ENCODE measurements at regions not wholly inside any gene's neighbourhood (a gene's known extent, or its start where the extent isn't known, plus 50 kb on each side); places are given as distances from the start of the nearest gene placed in this dataset.

DNA sequence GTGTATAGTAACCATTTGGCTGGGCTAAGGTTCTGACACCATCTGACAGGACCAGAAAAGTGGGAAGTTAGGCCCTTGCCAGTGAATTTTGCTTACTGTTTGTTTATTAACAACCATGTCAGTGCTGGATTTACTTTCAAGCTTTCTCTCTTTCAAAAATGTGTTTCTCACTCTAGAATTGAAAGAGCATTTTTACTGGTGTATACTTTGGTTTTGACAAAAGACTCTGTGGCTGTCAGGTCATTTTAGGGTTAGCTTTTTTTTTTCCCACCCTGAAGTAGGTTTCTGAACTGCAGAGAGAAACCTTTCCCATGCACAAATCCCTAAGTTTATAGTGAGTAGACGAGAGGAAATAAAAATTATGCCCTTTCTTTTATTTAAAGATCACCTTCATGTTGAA lies 230.0 kb upstream of the TBC1D5 start:
- TF ChIP-seq CTCF (IDR thresholded peaks at IDR 0.05; ENCODE audit: low read depth, low read length), result no peak
- peaks cover 19% of the 10 kb centered on the region for H3K4me1 ChIP-seq (ENCODE audit: low read depth)
- no peaks in the 10 kb centered on the region for H3K36me3 ChIP-seq
- no peaks in the 10 kb centered on the region for H3K27me3 ChIP-seq
- DNase-seq (ENCODE audit: low read depth in 1 of 2, low spot score in 1 of 2), result no peak
- no peak overlapping the region for H3K4me3 ChIP-seq
- no peak overlapping the region for H3K27ac ChIP-seq
- H3K9me3 ChIP-seq (ENCODE audit: low read depth), result no peaks in the 10 kb centered on the region

- Histone ChIP-seq H3K27ac (no peak overlapping the region), H3K4me3 (no peak overlapping the region), H3K27me3 (no peaks in the 10 kb centered on the region), H3K36me3 (no peaks in the 10 kb centered on the region), H3K9me3 (ENCODE audit: low read depth) (no peaks in the 10 kb centered on the region), H3K4me1 (ENCODE audit: low read depth) (peaks cover 19% of the 10 kb centered on the region)
- DNase-seq (ENCODE audit: low read depth in 1 of 2, low spot score in 1 of 2), result no peak
- TF ChIP-seq CTCF (IDR thresholded peaks at IDR 0.05; ENCODE audit: low read depth, low read length), result no peak
Measured at GRCh38 chr3:17972030-17972429, 229.6 kb upstream of the TBC1D5 start.

- Histone ChIP-seq H3K4me1 (ENCODE audit: low read depth) (peaks cover 19% of the 10 kb centered on the region), H3K27ac (no peak overlapping the region), H3K9me3 (ENCODE audit: low read depth) (no peaks in the 10 kb centered on the region), H3K27me3 (no peaks in the 10 kb centered on the region), H3K36me3 (no peaks in the 10 kb centered on the region), H3K4me3 (no peak overlapping the region)
- no peak for DNase-seq (ENCODE audit: low read depth in 1 of 2, low spot score in 1 of 2)
- no peak for TF ChIP-seq CTCF (IDR thresholded peaks at IDR 0.05; ENCODE audit: low read depth, low read length)
Measured at GRCh38 chr3:17969985-17970568, 227.6 kb upstream of the TBC1D5 start.

- H3K36me3 ChIP-seq, result no peaks in the 10 kb centered on the region
- H3K9me3 ChIP-seq (ENCODE audit: low read depth), result no peaks in the 10 kb centered on the region
- H3K4me3 ChIP-seq, result no peak overlapping the region
- H3K27ac ChIP-seq, result no peak overlapping the region
- DNase-seq (ENCODE audit: low read depth in 1 of 2, low spot score in 1 of 2), result no peak
- TF ChIP-seq CTCF (IDR thresholded peaks at IDR 0.05; ENCODE audit: low read depth, low read length), result no peak
- H3K27me3 ChIP-seq, result no peaks in the 10 kb centered on the region
- peaks cover 19% of the 10 kb centered on the region for H3K4me1 ChIP-seq (ENCODE audit: low read depth)
Measured at GRCh38 chr3:17969244-17969643, 226.8 kb upstream of the TBC1D5 start.

DNA sequence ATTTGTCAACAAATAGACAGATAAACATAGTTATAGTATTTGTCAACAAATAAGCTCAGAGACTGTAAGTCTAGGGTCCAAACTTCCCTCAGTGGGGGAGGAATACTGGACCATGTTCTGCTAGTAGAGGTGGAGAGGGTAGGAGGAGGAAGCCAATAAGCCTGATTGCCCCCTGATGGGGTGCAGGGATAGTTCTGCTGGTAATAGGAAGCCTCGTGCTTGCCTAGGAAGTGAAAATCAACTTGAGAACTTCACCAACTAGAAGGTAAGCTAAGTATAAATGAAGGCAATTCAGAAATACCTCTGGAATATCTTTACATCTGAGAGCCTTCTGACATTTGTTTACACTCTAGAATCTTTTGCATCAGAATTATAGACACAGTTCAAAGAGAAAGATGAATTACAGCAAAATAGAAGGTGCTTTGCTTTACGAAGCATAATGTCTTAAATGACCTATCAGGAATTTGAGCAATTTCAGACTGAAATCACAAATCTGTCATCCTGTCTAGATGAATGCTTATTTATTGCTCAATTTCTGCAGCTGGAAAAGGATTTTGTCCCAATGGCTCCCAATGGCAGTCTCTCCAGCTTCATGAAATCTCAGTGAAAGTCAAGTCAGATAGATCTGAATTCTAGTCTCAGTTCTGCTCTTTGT lies 225.6 kb upstream of the TBC1D5 start:
- TF ChIP-seq CTCF (IDR thresholded peaks at IDR 0.05; ENCODE audit: low read depth, low read length), result no peak
- peaks cover 12% of the 10 kb centered on the region for H3K4me1 ChIP-seq (ENCODE audit: low read depth)
- no peaks in the 10 kb centered on the region for H3K27me3 ChIP-seq
- no peaks in the 10 kb centered on the region for H3K36me3 ChIP-seq
- no peak overlapping the region for H3K27ac ChIP-seq
- H3K9me3 ChIP-seq (ENCODE audit: low read depth), result no peaks in the 10 kb centered on the region
- no peak overlapping the region for H3K4me3 ChIP-seq
- no peak for DNase-seq (ENCODE audit: low read depth in 1 of 2, low spot score in 1 of 2)

Data from cardiac muscle cell (in vitro differentiated cells and primary cell).